ENCODE measurements at regions not wholly inside any gene's neighbourhood (a gene's known extent, or its start where the extent isn't known, plus 50 kb on each side); places are given as distances from the start of the nearest gene placed in this dataset.

GRCh38 chr13:90902255-90902654 is 445.2 kb upstream of the MIR17HG start:
- H3K27ac ChIP-seq (ENCODE audit: insufficient read depth, low read length), result no peak overlapping the region
- POLR2A ChIA-PET (ENCODE audit: unreplicated experiment), result no interaction called here
- whole genome bisulfite sequencing, 2 experiments (ENCODE audit: extremely low coverage in 2 of 2, insufficient read length in 1 of 2), result no CpG with 5 or more reads among the region's 2 CpGs
- dilution Hi-C loops (cut with HindIII; ENCODE audit: low sequenced_read_pairs, unreplicated experiment), result no loop called here
- in situ Hi-C loops (cut with MboI; ENCODE audit: low sequenced_read_pairs), result no loop called here
- H3K18ac ChIP-seq (ENCODE audit: low read depth, low read length), result no peak overlapping the region
- no peak overlapping the region for H3K23ac ChIP-seq (ENCODE audit: low read depth, low read length)
- no peak for ATAC-seq (ENCODE audit: low read depth)
- H2AFZ ChIP-seq (replicated peaks; ENCODE audit: low read length, poor library complexity), result no peak overlapping the region
- H2AK5ac ChIP-seq (ENCODE audit: low read depth, low read length), result no peak overlapping the region
- DNase-seq, result no peak
- H4K20me1 ChIP-seq (ENCODE audit: insufficient read depth, low read length), result no peaks in the 10 kb centered on the region
- H2AK9ac ChIP-seq (replicated peaks; ENCODE audit: low read depth, low read length, poor library complexity), result no peak overlapping the region
- H2BK120ac ChIP-seq (ENCODE audit: low read depth, low read length), result no peak overlapping the region
- H3K4me1 ChIP-seq (ENCODE audit: control insufficient read depth, insufficient read depth, low read length), result no peaks in the 10 kb centered on the region
- no TSS peak for BruUV-seq (replicated peaks)
- no peak overlapping the region for H2BK5ac ChIP-seq (ENCODE audit: low read depth, low read length, poor library complexity, severe bottlenecking)
- H3K4me3 ChIP-seq (ENCODE audit: insufficient read depth, low read depth, low read length), result no peak overlapping the region
- no peak overlapping the region for H3K9ac ChIP-seq (ENCODE audit: low read depth, low read length)
- H4K8ac ChIP-seq (ENCODE audit: low read depth in 2 of 2, low read length in 2 of 2), result no peak overlapping the region
- no peak overlapping the region for H4K5ac ChIP-seq (ENCODE audit: low read depth, low read length)
- H3K79me1 ChIP-seq (ENCODE audit: low read depth in 1 of 2, low read length in 2 of 2), result no peaks in the 10 kb centered on the region
- no peaks in the 10 kb centered on the region for H3K36me3 ChIP-seq (ENCODE audit: control insufficient read depth, insufficient read depth, low read length)
- H4K91ac ChIP-seq (ENCODE audit: insufficient read depth, low read depth, low read length), result no peak overlapping the region
- TF ChIP-seq MXI1 (IDR thresholded peaks at IDR 0.05; ENCODE audit: borderline replicate concordance, low read depth, low read length) (no peak), CEBPB (IDR thresholded peaks at IDR 0.05; ENCODE audit: low read depth, low read length) (no peak), SMC3 (IDR thresholded peaks at IDR 0.05; ENCODE audit: low read depth, low read length) (no peak), CTCF (conservative IDR thresholded peaks at IDR 0.05; ENCODE audit: low read depth, low read length) (no peak), MAFK (IDR thresholded peaks at IDR 0.05; ENCODE audit: low read depth, low read length) (no peak), FOS (IDR thresholded peaks at IDR 0.05; ENCODE audit: low read depth, low read length) (no peak), NFE2L2 (IDR thresholded peaks at IDR 0.05; ENCODE audit: low read depth, low read length) (no peak), RCOR1 (IDR thresholded peaks at IDR 0.05; ENCODE audit: insufficient replicate concordance, low read length) (no peak), RFX5 (IDR thresholded peaks at IDR 0.05; ENCODE audit: low read depth, low read length) (no peak), POLR2A (IDR thresholded peaks at IDR 0.05; ENCODE audit: low read depth, low read length) (no peak), BHLHE40 (IDR thresholded peaks at IDR 0.05; ENCODE audit: low read depth, low read length) (no peak), CHD1 (IDR thresholded peaks at IDR 0.05; ENCODE audit: low read depth, low read length) (no peak)
- TF ChIP-seq, protein P1, sequence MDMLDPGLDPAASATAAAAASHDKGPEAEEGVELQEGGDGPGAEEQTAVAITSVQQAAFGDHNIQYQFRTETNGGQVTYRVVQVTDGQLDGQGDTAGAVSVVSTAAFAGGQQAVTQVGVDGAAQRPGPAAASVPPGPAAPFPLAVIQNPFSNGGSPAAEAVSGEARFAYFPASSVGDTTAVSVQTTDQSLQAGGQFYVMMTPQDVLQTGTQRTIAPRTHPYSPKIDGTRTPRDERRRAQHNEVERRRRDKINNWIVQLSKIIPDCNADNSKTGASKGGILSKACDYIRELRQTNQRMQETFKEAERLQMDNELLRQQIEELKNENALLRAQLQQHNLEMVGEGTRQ (IDR thresholded peaks at IDR 0.05; ENCODE audit: low read depth, low read length), result no peak
- TF ChIP-seq, protein P2, sequence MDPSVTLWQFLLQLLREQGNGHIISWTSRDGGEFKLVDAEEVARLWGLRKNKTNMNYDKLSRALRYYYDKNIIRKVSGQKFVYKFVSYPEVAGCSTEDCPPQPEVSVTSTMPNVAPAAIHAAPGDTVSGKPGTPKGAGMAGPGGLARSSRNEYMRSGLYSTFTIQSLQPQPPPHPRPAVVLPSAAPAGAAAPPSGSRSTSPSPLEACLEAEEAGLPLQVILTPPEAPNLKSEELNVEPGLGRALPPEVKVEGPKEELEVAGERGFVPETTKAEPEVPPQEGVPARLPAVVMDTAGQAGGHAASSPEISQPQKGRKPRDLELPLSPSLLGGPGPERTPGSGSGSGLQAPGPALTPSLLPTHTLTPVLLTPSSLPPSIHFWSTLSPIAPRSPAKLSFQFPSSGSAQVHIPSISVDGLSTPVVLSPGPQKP (IDR thresholded peaks at IDR 0.05; ENCODE audit: borderline replicate concordance, low read depth, low read length), result no peak
- peaks cover 2% of the 10 kb centered on the region; the same call in 1 of the 2 replicates for H3K9me3 ChIP-seq (ENCODE audit: control insufficient read depth, insufficient read depth, low read length)
- no peak overlapping the region for H3K56ac ChIP-seq (ENCODE audit: extremely low read depth, insufficient read depth, low read length)
- H3K27me3 ChIP-seq (ENCODE audit: control insufficient read depth, insufficient read depth, low read length), result no peaks in the 10 kb centered on the region
- H3K14ac ChIP-seq (replicated peaks; ENCODE audit: low read depth, low read length), result no peak overlapping the region
- no peak overlapping the region for H2BK20ac ChIP-seq (ENCODE audit: low read depth, low read length)
- no peak overlapping the region for H3K4ac ChIP-seq (ENCODE audit: low read depth, low read length)
- no peak overlapping the region for H3K4me2 ChIP-seq (ENCODE audit: low read depth, low read length)
- intact Hi-C loops (cut with micrococcal nuclease), result no loop called here
- H2BK15ac ChIP-seq (ENCODE audit: low read depth, low read length), result no peak overlapping the region
- no peaks in the 10 kb centered on the region for H3K9me1 ChIP-seq (ENCODE audit: insufficient read depth, low read length)
- CTCF ChIA-PET, result no interaction called here

Data from IMR-90 (cell line).